PC-3 (cell line): ENCODE measurements at regions not wholly inside any gene's neighbourhood (a gene's known extent, or its start where the extent isn't known, plus 50 kb on each side); places are given as distances from the start of the nearest gene placed in this dataset.

ENCODE experiments used
- ATAC-seq: fragments of 200-7000 bp; cut with Tn5 transposase; 2 replicates; pipeline ENCODE4 v1.9.1; 2020; ENCODE audit warnings: mild to moderate bottlenecking, moderate library complexity
- BruUV-seq: library from RNA; stranded (reverse); fragments of 400-500 nt; replicated peaks from 2 replicates; lab custom pipeline; 2021; lab: Mats Ljungman, UMichigan
- CTCF ChIA-PET: fragments of 300-600 bp; sonication (Branson Sonifier 250); formaldehyde crosslinking; loops from one replicate; lab custom pipeline; 2022; ENCODE audit warnings: antibody characterized with exemption; lab: Charles Lee
- POLR2A ChIA-PET: fragments of 300-600 bp; sonication (Branson Sonifier 250); formaldehyde crosslinking; loops from one replicate; lab custom pipeline; 2022; ENCODE audit warnings: antibody characterized with exemption; ENCODE audit not compliant: unreplicated experiment; lab: Charles Lee
- DNase-seq: peaks from one replicate; pipeline ENCODE4 v3.0.0-alpha.2; 2015
- H2AFZ ChIP-seq: fragments of 300-600 bp; sonication (generic); 2 replicates; pipeline ENCODE4 v1.6.0; 2016; ENCODE audit warnings: antibody characterized with exemption, low read length
- H3F3A ChIP-seq: fragments of 300-600 bp; sonication (generic); one replicate; pipeline ENCODE4 v1.6.0; 2017; ENCODE audit warnings: antibody characterized with exemption, low read length, control low read depth, mild to moderate bottlenecking; ENCODE audit not compliant: unreplicated experiment
- H3K27ac ChIP-seq: fragments of 300-600 bp; sonication (generic); 2 replicates; pipeline ENCODE4 v1.5.1; 2016; ENCODE audit warnings: mild to moderate bottlenecking, low read length
- H3K27me3 ChIP-seq: fragments of 300-600 bp; sonication (generic); 2 replicates; pipeline ENCODE4 v1.6.1; 2016; ENCODE audit warnings: low read length, mixed read lengths
- H3K36me3 ChIP-seq: fragments of 300-600 bp; sonication (generic); 2 replicates; pipeline ENCODE4 v1.6.1; 2016; ENCODE audit warnings: low read depth, mixed run types, low read length, mixed read lengths
- H3K4me1 ChIP-seq: fragments of 300-600 bp; sonication (generic); 2 replicates; pipeline ENCODE4 v1.5.1; 2016; ENCODE audit warnings: low read length; ENCODE audit not compliant: insufficient read depth
- H3K4me2 ChIP-seq: fragments of 300-600 bp; sonication (generic); 2 replicates; pipeline ENCODE4 v1.6.0; 2016; ENCODE audit warnings: low read length
- H3K4me3 ChIP-seq: fragments of 300-600 bp; sonication (generic); 2 replicates; pipeline ENCODE4 v1.5.1; 2016; ENCODE audit warnings: mild to moderate bottlenecking, low read length, mixed read lengths
- H3K79me2 ChIP-seq: fragments of 300-600 bp; sonication (generic); 2 replicates; pipeline ENCODE4 v1.6.1; 2017; ENCODE audit warnings: low read length, mixed read lengths
- H3K9ac ChIP-seq: fragments of 300-600 bp; sonication (generic); 2 replicates; pipeline ENCODE4 v1.6.0; 2016; ENCODE audit warnings: mild to moderate bottlenecking, low read length
- H3K9me2 ChIP-seq: fragments of 300-600 bp; sonication (generic); replicated peaks from 2 replicates; pipeline ENCODE4 v1.6.1; 2016; ENCODE audit warnings: mixed run types, low read length, mixed read lengths
- H3K9me3 ChIP-seq: fragments of 300-600 bp; sonication (generic); 2 replicates; pipeline ENCODE4 v1.6.1; 2016; ENCODE audit warnings: low read length, mixed read lengths
- H4K20me1 ChIP-seq: fragments of 300-600 bp; sonication (generic); 2 replicates; pipeline ENCODE4 v1.6.1; 2016; ENCODE audit warnings: low read length, mixed read lengths
- CTCF ChIP-seq: fragments of 300-600 bp; sonication (generic); conservative IDR thresholded peaks from 2 replicates; pipeline ENCODE4 v1.5.1; 2017; ENCODE audit warnings: antibody characterized with exemption, low read depth, mild to moderate bottlenecking, low read length
- EZH2 ChIP-seq: fragments of 300-600 bp; sonication (generic); IDR thresholded peaks from one replicate; pipeline ENCODE4 v1.6.1; 2017; ENCODE audit warnings: antibody characterized with exemption, mild to moderate bottlenecking, low read length; ENCODE audit not compliant: unreplicated experiment
- EZH2phosphoT487 ChIP-seq: fragments of 300-600 bp; sonication (generic); IDR thresholded peaks from 2 replicates; pipeline ENCODE4 v1.6.1; 2018; ENCODE audit warnings: mild to moderate bottlenecking, antibody characterized with exemption, low read length, borderline replicate concordance
- intact Hi-C: fragments of 100-400 bp; cut with micrococcal nuclease; formaldehyde crosslinking; loops from 2 replicates; pipeline ENCODE4 v1.9.0; 2023

DNA sequence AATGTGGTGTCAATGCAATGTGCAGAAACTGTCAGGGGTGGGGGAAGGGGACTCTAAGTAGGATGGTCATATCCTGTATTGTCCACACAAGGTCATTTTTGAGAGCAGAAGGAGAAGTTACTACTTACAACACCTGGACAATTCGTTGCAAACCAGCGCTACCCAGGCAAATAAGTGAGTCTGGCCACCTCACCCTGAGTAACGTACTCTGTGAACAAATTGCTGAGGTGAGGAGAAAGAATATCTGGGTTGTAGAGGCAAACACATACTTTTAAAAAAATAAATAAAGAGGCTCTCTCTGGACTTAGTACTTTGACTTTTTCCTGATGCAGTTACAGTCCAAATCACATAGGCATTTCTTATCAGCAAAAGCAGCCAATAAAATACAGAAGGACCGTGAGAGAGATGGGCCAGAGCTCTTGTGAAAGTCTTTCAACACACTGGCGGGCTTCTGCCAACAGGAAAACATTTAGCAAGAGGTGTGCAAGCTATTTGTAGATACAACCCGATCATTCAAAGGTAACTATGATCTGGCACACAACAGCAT is 268.2 kb upstream of the ID2 start:
- CTCF ChIA-PET = no interaction called here
- peaks cover 12% of the 10 kb centered on the region for H3K4me1 ChIP-seq
- POLR2A ChIA-PET = no interaction called here
- ATAC-seq = no peak
- BruUV-seq = no TSS peak
- no peaks in the 10 kb centered on the region for H3K9me3 ChIP-seq
- DNase-seq = no peak
- no peaks in the 10 kb centered on the region for H3K27me3 ChIP-seq
- H4K20me1 ChIP-seq = no peaks in the 10 kb centered on the region
- no peaks in the 10 kb centered on the region for H3K79me2 ChIP-seq
- intact Hi-C loops = no loop called here
- H3K27ac ChIP-seq = no peak overlapping the region
- no peak overlapping the region for H2AFZ ChIP-seq
- H3K9ac ChIP-seq = no peak overlapping the region
- no peak overlapping the region for H3K4me2 ChIP-seq
- H3F3A ChIP-seq = no peaks in the 10 kb centered on the region
- no peaks in the 10 kb centered on the region for H3K9me2 ChIP-seq
- no peak overlapping the region for H3K4me3 ChIP-seq
- TF ChIP-seq EZH2 = no peak
- TF ChIP-seq EZH2phosphoT487 = no peak
- TF ChIP-seq CTCF = no peak
- no peaks in the 10 kb centered on the region for H3K36me3 ChIP-seq

GRCh38 chr2:8414946-8415879 is 266.6 kb upstream of the ID2 start:
- ATAC-seq (no peak), DNase-seq (no peak)
- TF ChIP-seq EZH2 = no peak
- no peak for TF ChIP-seq CTCF
- TF ChIP-seq EZH2phosphoT487 = no peak
- Histone ChIP-seq H3K27me3 (no peaks in the 10 kb centered on the region), H3K9me3 (no peaks in the 10 kb centered on the region), H3K9me2 (no peaks in the 10 kb centered on the region), H3F3A (no peaks in the 10 kb centered on the region), H2AFZ (no peak overlapping the region), H4K20me1 (no peaks in the 10 kb centered on the region), H3K4me2 (no peak overlapping the region), H3K4me1 (no peaks in the 10 kb centered on the region), H3K36me3 (no peaks in the 10 kb centered on the region), H3K79me2 (no peaks in the 10 kb centered on the region), H3K4me3 (no peak overlapping the region), H3K9ac (no peak overlapping the region), H3K27ac (no peak overlapping the region)
- ChIA-PET POLR2A (no interaction called here), CTCF (no interaction called here)
- intact Hi-C loops = no loop called here
- no TSS peak for BruUV-seq
